Amygdala (tissue), 56 donors: ENCODE measurements at regions not wholly inside any gene's neighbourhood (a gene's known extent, or its start where the extent isn't known, plus 50 kb on each side); places are given as distances from the start of the nearest gene placed in this dataset.

Experiments used
- DNase-seq, 56 donors: peaks; one replicate each; lab custom pipeline; 2025; lab: John Stamatoyannopoulos, UW

- no peak for DNase-seq
Measured at GRCh38 chr6:9439621-9440330, 975.1 kb downstream of the TFAP2A start.

- no peak for DNase-seq
Measured at GRCh38 chr6:9437836-9438235, 977.0 kb downstream of the TFAP2A start.

DNA sequence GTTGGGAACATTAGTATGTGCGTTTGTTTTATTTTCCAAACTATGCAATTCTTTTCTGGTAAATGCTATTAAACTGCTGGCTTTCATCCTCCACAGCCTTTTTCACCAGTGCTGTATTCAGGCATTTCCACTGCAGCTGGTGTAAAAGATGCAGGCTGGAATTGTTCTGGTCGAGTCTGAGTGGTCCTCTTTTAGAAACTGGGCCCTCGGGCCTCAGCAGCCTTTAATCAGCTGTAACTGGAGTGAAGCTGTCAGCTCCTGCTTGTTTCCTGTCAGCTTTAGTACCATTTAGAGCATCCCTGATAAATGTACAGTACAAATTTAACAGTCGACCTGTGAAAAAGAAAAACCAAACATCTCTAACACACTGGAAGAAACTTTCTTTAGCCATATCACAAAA, 979.6 kb downstream of the TFAP2A start:
- DNase-seq = no peak

- DNase-seq = no peak
Measured at GRCh38 chr6:9431945-9432344, 982.9 kb downstream of the TFAP2A start.

DNA sequence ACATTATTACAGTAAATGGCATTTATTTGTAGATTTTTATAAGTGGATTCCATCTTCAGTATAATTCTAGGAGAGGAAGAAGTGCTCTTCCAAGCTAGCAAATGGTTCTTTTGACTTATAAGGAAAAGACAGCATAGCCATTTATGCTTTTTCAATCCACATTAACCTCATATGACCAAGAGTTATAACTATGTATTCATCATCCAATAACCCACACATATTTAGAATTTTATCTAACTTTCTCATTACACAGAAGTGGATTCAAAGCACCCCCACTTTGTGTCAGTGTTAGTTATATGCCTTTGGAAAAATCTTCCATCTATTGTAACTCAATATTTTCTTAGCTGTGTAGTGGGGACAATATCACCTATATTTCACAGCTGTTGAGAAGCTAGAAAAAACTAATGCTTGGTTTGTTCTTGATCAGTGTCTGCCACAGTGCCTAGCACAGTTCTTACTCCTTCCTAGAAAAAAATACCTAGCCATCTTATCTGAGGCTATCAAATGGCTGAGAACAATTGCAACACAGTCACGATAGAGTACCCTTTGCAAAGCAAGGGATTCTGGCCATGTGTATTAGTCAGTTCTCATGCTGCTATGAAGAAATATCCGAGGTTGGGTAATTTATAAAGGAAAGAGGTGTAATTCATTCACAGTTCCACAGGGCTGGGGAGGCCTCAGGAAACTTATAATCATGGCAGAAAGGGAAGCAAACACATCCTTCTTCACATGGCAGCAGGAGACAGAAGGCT, 986.3 kb downstream of the TFAP2A start:
- no peak for DNase-seq

DNA sequence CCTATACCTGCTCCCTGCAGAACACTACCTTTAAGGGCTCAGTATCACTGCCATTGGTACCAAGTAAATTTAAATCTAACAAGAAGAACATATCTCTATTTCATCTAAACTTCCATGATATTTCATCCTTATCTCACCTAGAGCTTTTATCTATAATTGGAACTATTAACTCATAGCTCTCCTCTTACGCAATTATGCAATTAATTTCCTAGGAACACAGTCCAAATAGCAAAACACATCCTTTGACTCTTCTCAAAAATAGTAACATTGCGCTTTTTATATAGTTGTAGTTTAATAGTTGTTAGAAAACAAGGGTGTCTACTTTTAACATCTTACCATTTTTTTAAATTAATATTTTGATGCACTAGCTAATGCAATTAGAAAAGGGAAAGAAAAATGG, 986.8 kb upstream of the SLC35B3 start:
- no peak for DNase-seq

- no peak for DNase-seq
Measured at GRCh38 chr6:9420316-9421015, 985.1 kb upstream of the SLC35B3 start.

- DNase-seq = no peak
Measured at GRCh38 chr6:9417400-9417799, 982.1 kb upstream of the SLC35B3 start.

- DNase-seq = peak in 1 of 56 donors; percentile 2
Measured at GRCh38 chr6:9412951-9413559, 977.7 kb upstream of the SLC35B3 start.

DNA sequence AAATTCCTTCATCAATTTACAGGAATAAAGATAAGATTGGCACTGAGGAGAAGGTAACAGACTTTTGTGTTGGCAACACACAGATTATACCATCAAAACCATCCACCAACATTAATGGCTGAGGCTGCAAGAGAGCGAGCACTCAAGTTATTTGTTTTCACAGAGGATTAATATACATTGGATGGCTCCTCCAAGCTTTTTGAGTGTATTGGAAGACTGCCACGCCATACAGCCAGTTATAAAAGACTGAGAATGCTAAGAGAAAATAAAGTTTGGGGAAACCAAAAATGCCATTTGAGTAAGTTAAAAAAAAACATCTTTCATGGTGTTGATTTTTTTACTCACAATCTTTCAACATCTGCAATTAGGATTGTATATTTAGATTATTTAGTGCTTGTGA, 973.8 kb upstream of the SLC35B3 start:
- DNase-seq = no peak

DNA sequence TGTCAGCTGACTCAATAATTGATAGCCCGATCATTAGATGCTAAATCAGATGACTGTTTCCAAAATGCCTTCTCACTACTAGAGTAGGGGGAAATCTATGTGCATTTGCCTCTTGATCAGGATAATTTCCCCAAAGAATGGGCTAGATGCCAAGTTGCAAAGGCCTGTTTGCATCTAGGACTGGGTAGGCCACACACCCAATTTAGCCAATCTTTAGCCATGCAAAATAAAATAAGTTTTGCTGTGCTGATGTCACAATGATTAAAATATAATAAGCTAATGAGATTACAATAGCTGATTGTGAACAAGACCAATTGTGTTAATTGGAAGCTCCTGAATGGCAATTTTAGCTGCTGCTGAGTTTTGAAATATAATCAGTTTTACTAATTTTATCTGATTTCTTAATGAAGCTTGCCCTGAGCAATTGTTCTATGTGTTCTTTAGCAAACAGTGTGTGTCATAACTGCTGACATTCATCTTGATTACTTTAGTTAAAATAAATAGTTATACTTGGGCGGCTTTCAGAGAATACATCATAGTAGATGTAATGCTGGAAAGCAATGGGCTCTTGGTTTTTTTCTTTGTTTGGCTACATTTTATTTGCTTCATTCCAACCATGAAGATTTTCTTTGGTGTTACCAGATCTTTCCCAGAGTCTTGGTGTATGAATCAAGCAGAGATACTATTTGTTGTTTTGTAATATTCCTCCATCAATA, 973.2 kb upstream of the SLC35B3 start:
- DNase-seq = no peak

DNA sequence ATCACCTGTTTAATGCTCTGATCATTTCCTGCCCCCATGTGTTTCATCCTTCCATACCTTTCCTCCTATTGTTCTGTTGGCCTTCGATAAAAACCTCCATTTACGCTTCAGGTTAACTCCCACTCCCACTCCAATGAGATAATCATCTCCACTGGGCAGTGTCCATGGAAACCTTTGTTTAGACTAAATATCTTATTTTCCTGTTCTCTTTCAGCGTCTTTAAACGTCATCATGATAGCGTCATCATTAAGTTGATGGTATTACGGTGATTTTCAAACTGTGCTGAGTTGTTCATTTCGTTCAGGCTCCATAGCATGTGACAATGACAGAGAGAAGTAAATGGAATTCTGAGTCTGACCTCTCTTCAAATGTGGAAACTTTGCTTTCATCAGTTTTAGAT, 970.5 kb upstream of the SLC35B3 start:
- DNase-seq = no peak

DNA sequence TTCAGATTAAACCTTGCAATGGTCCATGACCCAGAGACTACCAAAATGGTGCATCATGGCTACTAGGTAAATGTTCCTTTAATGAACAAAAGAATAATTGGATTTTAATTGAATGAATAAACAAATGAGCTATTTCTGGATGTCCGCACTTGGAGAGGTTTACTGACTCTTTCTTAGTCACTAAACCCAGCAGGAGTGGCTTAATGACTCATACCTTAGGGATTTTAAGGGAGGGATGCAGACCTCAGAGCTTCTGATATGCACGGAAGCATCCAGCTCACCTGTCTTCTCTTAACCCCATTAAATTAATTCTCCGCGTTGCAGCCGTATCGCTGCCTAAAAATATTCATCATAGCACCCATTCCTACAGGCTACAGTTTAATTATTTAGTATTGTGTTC, 970.0 kb upstream of the SLC35B3 start:
- DNase-seq = no peak

- DNase-seq = no peak
Measured at GRCh38 chr6:9404351-9405146, 969.2 kb upstream of the SLC35B3 start.

- DNase-seq = no peak
Measured at GRCh38 chr6:9403736-9404135, 968.4 kb upstream of the SLC35B3 start.

- DNase-seq = no peak
Measured at GRCh38 chr6:9401960-9402359, 966.6 kb upstream of the SLC35B3 start.

DNA sequence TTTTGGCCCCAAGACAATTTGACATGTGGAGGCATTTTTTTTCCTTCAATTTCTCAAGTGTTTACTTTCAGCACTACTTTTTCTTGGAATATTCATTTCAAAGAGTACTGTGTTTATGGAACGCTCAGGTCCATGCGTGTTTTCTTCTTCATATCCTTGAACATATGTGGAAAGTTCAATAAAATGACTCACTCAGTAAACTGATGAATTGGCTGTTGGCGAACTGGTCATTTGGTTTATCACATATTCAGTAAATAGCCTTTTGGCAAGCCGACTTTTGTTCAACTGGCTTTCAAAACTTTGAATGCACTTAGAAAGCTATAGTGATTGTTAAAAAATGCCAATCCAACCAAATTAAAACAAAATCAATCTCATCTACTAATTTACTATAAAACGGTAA, 964.6 kb upstream of the SLC35B3 start:
- DNase-seq = no peak

- DNase-seq = peak in 15 of 56 donors; percentile 3 to 49 (median 11)
Measured at GRCh38 chr6:9398767-9399373, 963.5 kb upstream of the SLC35B3 start.

DNA sequence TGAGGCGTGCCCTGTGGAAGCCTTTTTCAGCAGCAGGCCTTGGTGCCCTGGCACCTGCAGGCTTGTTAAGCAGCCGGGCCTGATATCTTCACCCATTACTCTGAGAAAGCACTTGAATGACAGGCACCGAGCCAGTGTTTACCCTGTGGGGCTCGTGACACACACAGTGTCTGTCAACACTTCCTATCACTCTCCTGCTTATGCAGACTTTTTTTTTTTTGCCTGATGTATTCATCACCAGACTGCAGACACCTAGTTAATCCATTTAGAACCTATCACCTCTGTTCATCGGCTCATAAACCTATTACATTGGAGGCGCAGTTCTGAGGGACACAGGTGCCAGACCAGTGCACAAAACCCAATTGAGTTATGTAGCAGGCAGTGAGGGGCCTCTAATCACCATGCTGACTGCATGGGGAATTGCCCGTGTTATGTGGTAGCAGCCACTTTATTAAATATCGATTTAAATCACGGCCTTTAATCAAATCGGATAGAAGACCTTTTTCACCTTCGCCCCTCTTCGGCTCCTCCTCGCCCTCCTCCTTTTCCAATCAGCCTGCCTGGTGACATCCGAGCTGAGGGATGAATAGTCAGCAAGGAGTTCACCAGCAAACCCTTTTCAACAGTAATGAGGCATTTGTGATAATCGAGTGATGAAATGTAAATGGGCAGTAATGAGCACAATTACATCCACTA, 962.9 kb upstream of the SLC35B3 start:
- DNase-seq = no peak
